PFSK-1 (cell line): ENCODE measurements at regions not wholly inside any gene's neighbourhood (a gene's known extent, or its start where the extent isn't known, plus 50 kb on each side); places are given as distances from the start of the nearest gene placed in this dataset.

Experiments used
- FOXP2 ChIP-seq: optimal IDR thresholded peaks from 2 replicates; pipeline ENCODE3; 2011; ENCODE audit warnings: borderline replicate concordance, control low read depth, inconsistent platforms; ENCODE audit not compliant: insufficient read depth; ENCODE audit errors: extremely low read length, extremely low read depth
- POLR2AphosphoS5 ChIP-seq: IDR thresholded peaks from 2 replicates; pipeline ENCODE4 v1.6.1; 2012; ENCODE audit warnings: low read depth, mild to moderate bottlenecking, control low read depth, low read length, moderate library complexity
- REST ChIP-seq, 2 experiments: IDR thresholded peaks; 2 replicates each; pipeline versions ENCODE4 v1.6.1 to v1.8.0; 2011 to 2012; ENCODE audit warnings: low read depth in 2 of 2, low read length in 2 of 2, control low read depth in 1 of 2, inconsistent platforms in 1 of 2, mild to moderate bottlenecking in 1 of 2, moderate library complexity in 1 of 2; ENCODE audit not compliant: insufficient read depth in 1 of 2
- SIN3A ChIP-seq: IDR thresholded peaks from 2 replicates; pipeline ENCODE4 v1.6.1; 2012; ENCODE audit warnings: mild to moderate bottlenecking, low read length, moderate library complexity, borderline replicate concordance; ENCODE audit not compliant: insufficient read depth
- TAF1 ChIP-seq: IDR thresholded peaks from 2 replicates; pipeline ENCODE4 v1.6.1; 2012; ENCODE audit warnings: low read length, control low read depth, borderline replicate concordance; ENCODE audit not compliant: insufficient read depth

GRCh38 chr4:79526641-79527565, 118.9 kb upstream of the GK2 start:
- TF ChIP-seq TAF1 (no peak), SIN3A (no peak), REST (IDR thresholded peaks at IDR 0.05; ENCODE audit: insufficient read depth in 1 of 2, low read depth in 2 of 2, low read length in 2 of 2) (no peak), POLR2AphosphoS5 (no peak), FOXP2 (no peak)

DNA sequence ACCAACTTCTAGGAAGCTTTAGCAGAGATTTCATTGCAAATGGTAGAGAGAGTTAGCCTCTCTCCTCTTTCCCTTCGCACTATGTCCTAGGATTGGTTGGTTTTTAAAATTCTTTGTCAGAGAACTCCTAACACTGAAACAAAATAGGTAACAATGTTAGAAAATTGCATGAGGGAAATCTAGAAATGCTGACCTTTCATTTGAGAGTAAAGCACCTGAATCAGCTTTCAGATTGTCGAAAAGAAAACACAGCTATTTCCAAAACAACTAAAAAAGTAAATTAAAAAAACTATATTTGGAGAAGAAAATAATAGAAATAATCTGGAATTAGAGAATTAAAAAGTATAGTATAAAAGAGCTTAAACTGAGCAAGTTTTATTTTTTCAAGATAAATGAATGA, 108.1 kb upstream of the GK2 start:
- TF ChIP-seq TAF1 (no peak), REST (IDR thresholded peaks at IDR 0.05; ENCODE audit: insufficient read depth in 1 of 2, low read depth in 2 of 2, low read length in 2 of 2) (no peak), SIN3A (no peak), FOXP2 (no peak), POLR2AphosphoS5 (no peak)

DNA sequence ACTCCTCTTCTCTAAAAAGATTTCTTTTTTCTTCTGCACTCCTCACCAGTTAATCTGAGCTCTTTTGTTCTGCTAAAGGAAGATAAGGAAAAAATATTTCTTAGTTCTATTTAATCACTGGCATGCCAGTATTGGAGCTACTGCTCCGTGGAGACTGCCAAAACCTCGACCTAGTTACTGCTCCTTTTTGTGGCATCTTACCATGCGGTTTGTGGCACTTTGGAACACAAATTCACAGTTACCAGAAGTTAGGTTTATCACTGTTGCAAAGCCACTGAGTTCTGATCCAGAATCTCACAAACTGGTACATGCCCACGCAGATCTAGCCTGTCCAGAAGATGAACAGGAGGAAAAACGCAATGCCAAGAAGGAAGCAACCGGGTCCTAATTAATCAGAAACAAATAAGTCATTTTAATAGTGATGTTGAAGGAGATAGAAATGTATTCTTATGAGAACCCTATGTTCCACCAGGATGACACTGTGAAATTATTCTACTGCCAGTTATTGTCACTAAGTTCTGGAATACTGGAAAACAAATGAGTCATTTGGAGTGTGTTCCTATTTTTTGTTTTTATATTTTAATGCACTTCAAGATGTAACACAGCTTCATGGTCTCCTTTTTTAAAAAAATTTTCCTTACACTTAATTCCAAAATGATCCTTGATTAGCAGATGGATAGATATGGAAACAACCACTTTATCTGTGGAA, 106.7 kb upstream of the GK2 start:
- TF ChIP-seq SIN3A (no peak), FOXP2 (no peak), TAF1 (no peak), POLR2AphosphoS5 (no peak), REST (IDR thresholded peaks at IDR 0.05; ENCODE audit: insufficient read depth in 1 of 2, low read depth in 2 of 2, low read length in 2 of 2) (no peak)

GRCh38 chr4:79513576-79513975, 105.5 kb upstream of the GK2 start:
- no peak for TF ChIP-seq TAF1
- no peak for TF ChIP-seq REST (IDR thresholded peaks at IDR 0.05; ENCODE audit: insufficient read depth in 1 of 2, low read depth in 2 of 2, low read length in 2 of 2)
- no peak for TF ChIP-seq FOXP2
- no peak for TF ChIP-seq SIN3A
- no peak for TF ChIP-seq POLR2AphosphoS5
